Lung microvascular endothelial cell (primary cell): ENCODE measurements at regions not wholly inside any gene's neighbourhood (a gene's known extent, or its start where the extent isn't known, plus 50 kb on each side); places are given as distances from the start of the nearest gene placed in this dataset.
"Not testable (repeated sequence)": the region's sequence is repeated elsewhere in the genome, so short reads cannot be mapped to it uniquely, and the experiment has no call there.

Experiments used
- DNase-seq, 2 donors: peaks; one replicate each; pipeline versions ENCODE4 v3.0.0 to v3.0.0-alpha.2; 2010; ENCODE audit warnings: low read depth in 2 of 2

- no peak for DNase-seq
Observed at GRCh38 chr5:35561396-35561795, 56.3 kb upstream of the SPEF2 start.

DNA sequence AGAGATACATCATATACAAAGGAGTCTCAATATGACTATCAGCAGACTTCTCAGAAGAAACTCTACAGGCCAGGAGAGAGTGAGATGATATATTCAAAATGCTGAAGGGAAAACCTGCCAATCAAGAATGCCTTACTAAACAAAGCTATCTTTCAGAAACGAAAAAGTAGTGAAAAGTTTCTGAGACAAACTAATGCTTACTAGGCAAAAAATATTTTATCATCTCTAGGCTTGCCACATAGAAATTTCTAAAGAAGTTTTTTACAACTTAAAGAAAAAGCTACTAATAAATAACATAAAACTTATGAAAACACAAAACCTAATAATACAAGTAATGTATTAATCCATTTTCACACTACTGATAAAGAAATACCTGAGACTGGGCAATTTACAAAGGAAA lies 59.9 kb upstream of the SPEF2 start:
- no peak for DNase-seq

GRCh38 chr5:35557199-35557598 lies 60.5 kb upstream of the SPEF2 start:
- DNase-seq = no peak

- DNase-seq = no peak
Observed at GRCh38 chr5:35554016-35554415, 63.6 kb upstream of the SPEF2 start.

- DNase-seq = no peak
Observed at GRCh38 chr5:35545190-35545589, 72.5 kb upstream of the SPEF2 start.

- no peak for DNase-seq
Observed at GRCh38 chr5:35543408-35543807, 74.3 kb upstream of the SPEF2 start.

GRCh38 chr5:35540002-35540401 lies 77.7 kb upstream of the SPEF2 start:
- no peak for DNase-seq

DNA sequence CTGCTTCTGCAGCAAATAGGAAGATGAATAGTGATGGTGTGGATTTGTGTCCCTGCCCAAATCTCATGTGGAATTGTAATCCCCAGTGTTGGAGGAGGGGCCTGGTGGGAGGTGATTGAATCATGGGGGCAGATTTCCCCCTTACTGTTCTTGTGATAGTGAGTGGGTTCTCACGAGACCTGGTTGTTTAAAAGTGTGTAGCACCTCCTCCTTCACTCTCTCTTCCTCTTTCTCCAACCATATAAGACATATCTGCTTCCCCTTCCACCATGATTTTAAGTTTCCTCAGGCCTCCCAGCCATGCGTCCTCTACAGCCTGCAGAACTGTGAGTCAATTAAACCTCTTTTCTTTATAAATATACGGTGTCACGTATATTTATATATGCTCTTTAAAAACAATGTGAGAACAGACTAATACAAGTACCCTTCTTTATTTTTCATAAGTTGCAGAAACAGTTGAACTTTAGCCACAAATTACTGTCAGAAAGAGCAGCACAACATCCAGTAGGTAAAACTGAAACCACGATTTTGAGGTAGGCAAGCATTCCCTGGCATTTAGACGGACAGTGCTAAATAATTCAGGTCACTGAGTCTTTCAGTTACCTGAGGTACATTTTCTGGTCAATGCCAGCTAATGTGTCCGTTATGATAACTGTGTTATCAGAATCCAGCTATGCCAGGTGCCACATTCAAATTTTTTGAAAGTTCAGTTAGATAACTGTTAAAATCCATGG lies 79.3 kb upstream of the SPEF2 start:
- DNase-seq = no peak

GRCh38 chr5:35533156-35533555 lies 84.5 kb upstream of the SPEF2 start:
- no peak for DNase-seq

DNA sequence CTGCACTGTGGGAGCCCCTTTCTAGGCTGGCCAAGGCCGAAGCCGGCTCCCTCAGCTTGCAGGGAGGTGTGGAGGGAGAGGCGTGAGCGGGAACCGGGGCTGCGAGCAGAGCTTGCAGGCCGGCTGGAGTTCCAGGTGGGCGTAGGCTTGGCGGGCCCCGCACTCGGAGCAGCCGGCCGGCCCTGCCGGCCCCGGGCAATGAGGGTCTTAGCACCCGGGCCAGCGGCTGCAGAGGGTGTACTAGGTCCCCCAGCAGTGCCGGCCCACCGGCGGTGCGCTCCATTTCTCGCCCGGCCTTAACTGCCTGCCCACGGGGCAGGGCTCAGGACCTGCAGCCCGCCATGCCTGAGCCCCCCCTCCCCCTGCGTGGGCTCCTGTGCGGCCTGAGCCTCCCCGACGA lies 86.1 kb upstream of the SPEF2 start:
- DNase-seq = not testable (repeated sequence)

GRCh38 chr5:35518104-35518503 lies 99.6 kb upstream of the SPEF2 start:
- no peak for DNase-seq

- no peak for DNase-seq
Observed at GRCh38 chr5:35516271-35516670, 101.4 kb upstream of the SPEF2 start.

DNA sequence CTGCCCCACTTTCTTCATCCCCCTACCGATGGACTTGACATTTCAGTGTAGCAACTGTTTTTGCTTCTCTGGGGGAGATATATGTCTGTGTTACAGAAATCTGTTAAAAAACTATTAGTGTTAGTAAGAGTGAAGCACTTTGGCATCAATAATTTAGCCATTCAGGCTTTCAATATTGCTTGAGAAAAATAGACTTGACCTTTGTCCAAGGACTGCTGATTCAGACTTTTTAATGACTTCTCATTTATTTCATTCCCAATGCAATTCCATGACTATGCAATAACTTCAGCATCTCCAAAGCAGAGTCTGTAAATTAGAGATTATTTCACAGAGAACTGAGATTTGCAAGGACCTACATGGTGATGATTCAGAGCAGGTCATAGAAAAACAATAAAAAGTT lies 104.1 kb upstream of the SPEF2 start:
- no peak for DNase-seq

DNA sequence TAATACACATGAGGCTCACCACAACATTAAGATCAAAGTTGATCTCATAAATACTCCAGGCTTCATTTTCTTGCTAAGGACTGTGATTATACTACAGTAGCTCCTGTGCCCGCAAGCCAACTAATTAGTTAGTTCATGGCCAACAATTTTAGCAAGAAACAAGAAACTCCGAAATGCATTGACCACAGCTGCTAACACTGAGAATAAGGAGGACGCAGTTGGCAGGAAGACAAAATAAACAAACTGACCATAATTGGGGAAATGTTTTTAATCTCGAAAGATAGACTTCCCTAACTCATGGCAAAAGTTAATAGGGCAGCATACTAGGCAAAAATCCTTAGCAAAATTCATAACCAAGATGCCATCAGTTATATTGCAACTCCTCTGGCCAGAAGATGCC lies 115.5 kb upstream of the SPEF2 start:
- no peak for DNase-seq

DNA sequence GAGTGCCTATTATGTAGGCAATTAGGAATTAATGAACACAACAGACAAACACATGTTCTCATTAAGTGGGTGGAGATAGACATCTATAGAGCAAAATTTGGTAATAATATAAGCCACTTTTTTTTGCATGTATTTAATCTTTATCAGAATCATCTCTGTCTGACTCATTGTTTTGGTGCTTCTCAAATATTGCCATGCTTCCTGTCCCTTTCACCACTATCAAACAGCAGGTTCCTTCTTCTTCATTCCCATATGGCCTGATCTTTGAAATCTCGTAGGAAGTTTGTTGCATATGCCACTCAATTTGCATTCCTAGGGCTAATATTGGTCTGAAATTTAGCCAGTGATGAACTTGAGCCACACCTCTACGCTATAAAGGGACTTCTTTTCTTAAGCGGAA lies 128.9 kb upstream of the SPEF2 start:
- DNase-seq = no peak

GRCh38 chr5:35488055-35488454 lies 129.6 kb upstream of the SPEF2 start:
- DNase-seq = no peak

GRCh38 chr5:35487233-35488025 lies 130.2 kb upstream of the SPEF2 start:
- no peak for DNase-seq

DNA sequence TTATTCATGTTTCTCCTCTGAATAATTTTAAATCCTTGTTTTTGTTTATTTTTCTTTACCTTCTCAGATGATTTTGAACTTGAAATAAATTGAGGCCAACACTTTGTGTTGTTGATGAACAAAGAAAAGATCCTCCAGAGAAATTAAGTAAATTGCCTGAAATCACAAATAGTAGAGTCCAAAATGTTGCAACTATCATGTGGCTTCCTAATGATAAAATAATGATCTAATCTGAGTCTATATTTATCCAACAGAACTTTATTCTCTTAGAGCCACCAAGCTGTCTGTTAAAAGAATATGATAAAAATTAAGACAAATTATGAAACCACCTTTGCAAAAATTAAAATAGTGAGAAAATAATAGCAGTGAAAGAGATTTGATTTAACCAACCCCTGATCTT lies 132.2 kb upstream of the SPEF2 start:
- no peak for DNase-seq

- no peak for DNase-seq
Observed at GRCh38 chr5:35484241-35484640, 133.4 kb upstream of the SPEF2 start.

DNA sequence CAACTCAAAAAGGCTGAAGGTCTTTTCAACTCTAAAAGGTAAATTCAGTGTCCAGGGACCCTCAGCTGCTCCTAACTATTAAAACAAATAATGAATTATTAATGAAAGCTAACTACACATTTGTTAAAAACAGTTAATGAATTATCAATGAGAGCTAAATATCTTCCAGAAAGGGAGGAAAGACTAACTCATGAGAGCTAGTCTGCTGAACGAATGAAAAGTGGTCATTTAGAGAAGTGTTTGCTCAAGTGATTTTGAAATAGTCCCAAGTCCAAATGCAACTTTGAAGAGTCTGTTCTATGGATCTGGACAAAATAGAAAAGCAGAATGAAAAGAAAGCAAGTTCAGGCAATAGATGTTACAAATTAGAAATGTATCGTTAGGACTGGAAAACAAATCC lies 133.9 kb upstream of the SPEF2 start:
- DNase-seq = no peak

- DNase-seq = no peak
Observed at GRCh38 chr5:35483191-35483590, 134.5 kb upstream of the SPEF2 start.

- DNase-seq = no peak
Observed at GRCh38 chr5:35482167-35482755, 135.4 kb upstream of the SPEF2 start.
